NCI-H69 (cell line): ENCODE measurements at regions not wholly inside any gene's neighbourhood (a gene's known extent, or its start where the extent isn't known, plus 50 kb on each side); places are given as distances from the start of the nearest gene placed in this dataset.

ENCODE experiments used
- DNase-seq: peaks from one replicate; lab custom pipeline; 2025; lab: John Stamatoyannopoulos, UW

- no peak for DNase-seq
Observed at GRCh38 chr16:66289986-66290385, 76.5 kb upstream of the CDH5 start.

GRCh38 chr16:66289051-66289680 lies 77.3 kb upstream of the CDH5 start:
- DNase-seq: no peak

GRCh38 chr16:66287926-66288325 lies 78.6 kb upstream of the CDH5 start:
- no peak for DNase-seq

- DNase-seq: no peak
Observed at GRCh38 chr16:66287416-66287815, 79.1 kb upstream of the CDH5 start.

- no peak for DNase-seq
Observed at GRCh38 chr16:66286527-66286926, 80.0 kb upstream of the CDH5 start.

GRCh38 chr16:66278604-66279262 lies 87.8 kb upstream of the CDH5 start:
- DNase-seq: peak; percentile 21

- no peak for DNase-seq
Observed at GRCh38 chr16:66278111-66278531, 88.4 kb upstream of the CDH5 start.

DNA sequence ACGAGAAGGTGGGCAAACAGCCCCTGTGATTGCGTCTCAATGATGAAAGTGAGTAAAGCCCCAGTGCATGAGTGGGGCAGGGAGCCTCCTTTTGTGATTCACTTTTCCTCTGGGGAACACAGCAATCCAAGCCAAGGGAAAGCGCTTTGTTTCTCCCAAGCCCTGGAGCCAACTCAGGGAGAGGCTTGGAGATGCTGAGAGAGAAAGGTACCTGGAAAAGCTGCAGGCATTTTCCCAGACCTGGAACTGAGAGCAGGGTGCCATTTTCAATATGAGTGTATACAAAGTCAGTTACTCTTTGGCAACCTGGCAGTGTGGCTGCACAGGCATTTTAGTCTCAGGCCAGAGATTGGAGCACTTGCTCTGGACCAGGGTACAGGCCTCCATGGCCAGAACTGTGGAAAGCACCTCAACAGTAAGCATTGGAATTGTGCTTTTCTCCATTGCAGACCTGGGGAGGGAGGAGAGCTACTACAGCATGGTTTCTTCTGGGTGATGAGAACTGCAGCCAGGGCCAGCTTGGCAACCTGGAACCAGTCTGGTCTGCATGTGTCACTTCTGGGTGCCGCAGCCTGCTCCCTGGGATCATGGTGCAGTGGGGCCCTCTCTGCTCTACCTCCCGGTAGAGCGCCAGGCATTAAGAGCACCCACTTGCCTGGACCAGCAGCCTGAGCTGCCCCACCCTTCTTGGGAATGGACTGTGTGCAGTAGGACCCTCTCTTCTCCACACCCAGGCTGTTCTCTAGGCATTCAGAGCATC lies 89.0 kb upstream of the CDH5 start:
- no peak for DNase-seq

DNA sequence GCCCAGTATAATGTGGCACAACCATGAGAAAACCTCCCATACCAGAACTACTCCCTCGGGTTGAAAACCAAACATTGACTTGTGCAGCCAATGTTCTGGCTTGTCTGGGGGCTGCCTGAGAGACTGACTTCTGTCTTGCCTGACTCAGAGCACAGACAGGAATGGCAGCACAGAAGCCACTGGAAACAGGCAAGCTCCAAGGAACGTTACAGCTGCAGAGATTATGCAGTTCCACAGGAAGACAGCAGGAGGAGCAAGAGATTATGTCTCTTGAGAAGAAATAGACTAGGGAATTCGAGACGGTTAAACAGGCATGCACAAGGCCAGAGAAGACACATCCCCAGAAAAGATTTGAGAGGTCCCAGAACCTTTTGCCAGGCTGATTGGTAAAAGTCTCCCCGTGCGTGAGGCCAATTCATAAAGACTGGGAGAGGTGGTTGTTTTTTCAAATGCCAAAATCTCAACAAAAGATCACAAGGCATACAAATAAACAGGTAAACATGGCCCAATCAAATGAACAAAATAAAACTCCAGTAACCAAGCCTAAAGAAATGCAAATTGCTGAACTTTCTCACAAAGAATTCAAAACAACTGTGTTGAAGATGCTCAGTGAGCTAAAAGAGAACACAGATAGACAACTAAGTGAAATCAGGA lies 90.6 kb upstream of the CDH5 start:
- peak; percentile 65 for DNase-seq

GRCh38 chr16:66274335-66275110 lies 92.0 kb upstream of the CDH5 start:
- peak; percentile 41 for DNase-seq

DNA sequence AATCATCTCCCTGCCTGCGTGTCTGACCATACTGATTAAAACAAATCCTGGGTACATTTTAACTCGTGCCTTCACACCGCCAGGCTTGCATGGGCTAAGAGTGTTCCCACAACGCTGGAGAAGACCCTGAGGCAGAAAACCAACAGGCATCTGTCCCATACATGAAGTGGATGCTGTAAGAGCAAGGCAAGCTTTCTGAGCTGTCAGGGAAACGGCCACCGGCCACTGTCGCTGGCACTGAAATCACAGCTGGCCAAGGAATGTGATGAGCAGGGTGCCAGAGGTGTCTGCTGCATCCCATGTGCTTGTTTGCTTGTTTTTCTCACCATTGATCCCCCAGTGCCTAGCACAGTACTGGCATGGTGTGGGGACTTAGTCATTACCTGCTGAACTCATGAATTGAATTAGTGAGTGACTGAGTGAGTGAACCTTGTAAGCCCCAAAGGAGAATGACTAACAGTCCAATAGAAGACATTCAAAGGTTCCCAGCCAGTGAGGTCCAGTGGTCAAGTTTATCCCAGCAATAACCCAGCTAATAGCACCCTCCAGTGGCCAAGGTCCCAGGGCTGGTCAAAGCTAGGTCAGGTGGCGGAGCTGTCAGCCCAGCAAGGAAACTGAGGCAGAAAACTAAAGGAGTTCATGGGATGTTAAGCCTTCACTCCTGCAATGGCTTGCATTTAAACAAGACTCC lies 92.7 kb upstream of the CDH5 start:
- DNase-seq: no peak

DNA sequence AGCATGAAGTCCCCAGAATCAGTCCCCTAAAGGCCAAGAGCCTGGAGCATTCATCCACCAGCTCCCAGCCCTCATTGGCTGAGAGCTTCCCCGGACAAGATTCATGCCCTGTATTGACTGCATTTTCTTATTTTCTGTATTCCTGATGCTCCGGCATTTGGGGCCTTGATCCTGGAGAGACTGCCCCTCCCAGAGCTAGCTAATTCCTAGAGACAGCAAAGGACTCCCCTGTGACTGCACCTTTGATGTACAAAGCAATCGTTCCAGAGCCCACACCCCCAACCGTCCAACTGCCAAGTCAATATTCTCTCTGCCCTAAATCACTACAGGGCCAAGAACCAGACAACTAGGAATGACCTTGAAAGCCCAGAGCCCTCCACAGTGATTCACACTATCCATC lies 93.4 kb upstream of the CDH5 start:
- no peak for DNase-seq

GRCh38 chr16:66272461-66272860 lies 94.0 kb upstream of the CDH5 start:
- DNase-seq: no peak

GRCh38 chr16:66271074-66272060 lies 95.1 kb upstream of the CDH5 start:
- DNase-seq: no peak

DNA sequence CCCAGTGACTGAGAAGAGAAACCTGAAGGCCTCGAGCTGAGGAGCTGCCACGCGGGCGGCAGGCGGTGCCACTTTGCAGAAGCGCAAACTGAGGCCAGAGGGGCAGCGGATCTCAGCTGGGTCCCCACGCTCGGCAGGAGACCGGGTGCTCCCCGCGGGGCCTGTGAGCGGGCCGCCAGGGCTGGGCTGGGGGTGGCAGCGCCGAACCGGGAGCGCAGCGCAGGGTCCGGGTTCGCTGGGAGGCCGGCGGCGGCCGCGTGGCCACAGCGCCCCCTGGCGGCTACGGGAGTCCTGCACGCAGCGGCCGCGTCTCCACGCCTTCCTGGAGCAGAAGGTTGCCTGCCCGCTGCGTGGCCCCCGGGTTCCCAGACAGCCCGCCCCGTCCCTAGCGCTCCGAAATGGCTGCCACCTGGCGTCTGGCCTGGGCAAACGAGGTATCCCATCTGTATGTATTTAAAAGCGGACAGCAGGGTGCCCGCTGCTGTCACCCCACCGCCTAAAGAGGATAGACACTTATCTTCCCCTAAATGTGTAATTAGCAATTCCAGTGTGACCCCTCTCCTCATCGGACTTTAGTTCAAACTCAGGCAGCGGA lies 96.1 kb upstream of the CDH5 start:
- peak; percentile 89 for DNase-seq

- DNase-seq: peak; percentile 58
Observed at GRCh38 chr16:66269617-66270332, 96.7 kb upstream of the CDH5 start.

DNA sequence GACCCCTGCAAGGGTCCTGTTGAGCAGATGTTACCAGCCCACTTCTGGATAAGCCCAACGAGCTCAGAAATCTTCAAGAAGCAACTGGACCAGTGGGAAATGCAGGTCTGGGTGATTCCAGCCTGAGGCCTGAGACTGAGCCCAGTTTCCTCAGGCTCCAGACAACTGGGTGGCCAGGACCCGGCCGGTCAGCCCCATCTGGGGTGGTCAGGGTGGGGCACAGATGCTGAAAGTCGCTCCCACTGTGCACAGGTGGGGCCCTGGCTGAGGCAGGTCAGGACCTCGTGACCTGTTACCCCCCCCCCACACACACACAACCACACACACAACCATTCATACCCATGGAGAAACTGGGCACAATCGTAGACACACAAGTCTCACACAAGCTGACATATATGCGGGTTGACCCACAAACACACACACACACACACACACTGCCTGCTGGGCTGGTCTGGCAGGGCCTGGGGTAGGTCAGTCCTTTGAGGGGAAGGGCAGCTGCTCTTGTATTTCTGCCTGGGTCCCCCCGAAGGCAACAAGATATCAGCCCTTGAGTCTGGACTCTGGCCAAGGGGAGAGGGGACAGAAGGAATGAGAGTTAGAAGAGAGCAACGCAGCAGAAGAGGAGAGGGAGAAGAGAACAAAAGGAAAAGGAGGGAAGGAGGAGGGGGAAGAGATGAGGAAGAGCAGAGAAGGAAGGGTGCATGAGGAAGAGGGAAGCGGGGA lies 99.0 kb upstream of the CDH5 start:
- no peak for DNase-seq
